A549 (cell line): ENCODE measurements at regions not wholly inside any gene's neighbourhood (a gene's known extent, or its start where the extent isn't known, plus 50 kb on each side); places are given as distances from the start of the nearest gene placed in this dataset.
"Not testable (repeated sequence)": the region's sequence is repeated elsewhere in the genome, so short reads cannot be mapped to it uniquely, and the experiment has no call there.

Experiments
- EP300 ChIP-seq, 2 experiments: fragments of >200 bp; sonication (Bioruptor Twin); formaldehyde crosslinking; IDR thresholded peaks; 2 replicates in 1 of 2; 3 replicates in 1 of 2; pipeline ENCODE4 v1.6.1; 2016 to 2017
- ESRRA ChIP-seq: fragments of 150-350 bp; IDR thresholded peaks from 2 replicates; pipeline ENCODE4 v1.6.1; 2014; ENCODE audit warnings: mild to moderate bottlenecking, low read length, borderline replicate concordance
- KDM1A ChIP-seq: fragments of 200-600 bp; sonication (generic); IDR thresholded peaks from 2 replicates; pipeline ENCODE4 v1.6.1; 2016; ENCODE audit warnings: low read depth, mild to moderate bottlenecking

- not testable (repeated sequence) for TF ChIP-seq ESRRA; KDM1A; EP300 (IDR thresholded peaks at IDR 0.05)
These were observed 68.5 kb upstream of the ECI2 start for GRCh38 chr6:4203642-4204417.
